T-cell (primary cell): ENCODE measurements at regions not wholly inside any gene's neighbourhood (a gene's known extent, or its start where the extent isn't known, plus 50 kb on each side); places are given as distances from the start of the nearest gene placed in this dataset.
"Not testable (repeated sequence)": the region's sequence is repeated elsewhere in the genome, so short reads cannot be mapped to it uniquely, and the experiment has no call there.

Experiments
- ATAC-seq, 4 experiments: fragments of 200-7000 bp in 3 of 4; fragments of 150-1000 bp in 1 of 4; cut with Tn5 transposase; replicated peaks in 1 of 4; 1 replicate in 3 of 4; 2 replicates in 1 of 4; pipeline ENCODE4 v1.10.0; 2021; ENCODE audit warnings: moderate library complexity in 3 of 4, mild to moderate bottlenecking in 2 of 4, moderate number of reproducible peaks in 1 of 4
- CTCF ChIA-PET, 2 donors: fragments of 300-600 bp; sonication (Branson Sonifier 250); formaldehyde crosslinking; loops; one replicate each; lab custom pipeline; 2022; ENCODE audit warnings: antibody characterized with exemption in 2 of 2; lab: Charles Lee
- POLR2A ChIA-PET, 2 donors: fragments of 300-600 bp; sonication (Branson Sonifier 250); formaldehyde crosslinking; loops; one replicate each; lab custom pipeline; 2022; ENCODE audit warnings: antibody characterized with exemption in 2 of 2; lab: Charles Lee
- DNase-seq, 35 experiments: peaks; one replicate each; pipeline versions ENCODE4 v3.0.0 to v3.0.0-alpha.2; 2013 to 2023
- H3K27ac ChIP-seq: one replicate; pipeline ENCODE4 v1.5.1; 2013; ENCODE audit warnings: low read length
- H3K27me3 ChIP-seq, 2 experiments: replicated peaks in 1 of 2; 1 replicate in 1 of 2; 2 replicates in 1 of 2; pipeline versions ENCODE4 v1.6.1 to v1.7.0; 2013; ENCODE audit warnings: low read length in 1 of 2, mixed read lengths in 1 of 2; ENCODE audit not compliant: control insufficient read depth in 2 of 2, insufficient read depth in 2 of 2; ENCODE audit errors: extremely low read depth in 1 of 2
- H3K36me3 ChIP-seq, 2 donors: 1 replicate in 1 of 2; 2 replicates in 1 of 2; pipeline versions ENCODE4 v1.6.1 to v1.7.0; 2013; ENCODE audit warnings: low read length in 1 of 2; ENCODE audit not compliant: control insufficient read depth in 2 of 2, insufficient read depth in 1 of 2; ENCODE audit errors: extremely low read depth in 1 of 2
- H3K4me1 ChIP-seq, 2 experiments: 1 replicate in 1 of 2; 2 replicates in 1 of 2; pipeline versions ENCODE4 v1.6.1 to v1.7.0; 2013; ENCODE audit warnings: low read length in 2 of 2, mixed read lengths in 1 of 2; ENCODE audit not compliant: insufficient read depth in 2 of 2, control insufficient read depth in 1 of 2; ENCODE audit errors: extremely low read depth in 1 of 2
- H3K4me3 ChIP-seq, 2 donors: 1 replicate in 1 of 2; 2 replicates in 1 of 2; pipeline versions ENCODE4 v1.5.1 to v1.7.0; 2013; ENCODE audit warnings: mild to moderate bottlenecking in 2 of 2, low read length in 1 of 2, moderate library complexity in 1 of 2; ENCODE audit not compliant: control insufficient read depth in 1 of 2; ENCODE audit errors: extremely low read depth in 1 of 2
- H3K9me3 ChIP-seq: 2 replicates; pipeline ENCODE4 v1.7.0; 2013
- H3K27ac Mint-ChIP-seq, 2 donors: one replicate each; pipeline ENCODE4 v1.8.0; 2020 to 2021; ENCODE audit warnings: mild to moderate bottlenecking in 2 of 2, mixed read lengths in 2 of 2
- H3K27me3 Mint-ChIP-seq, 2 donors: one replicate each; pipeline ENCODE4 v1.8.0; 2021 to 2022; ENCODE audit warnings: mixed read lengths in 2 of 2
- H3K36me3 Mint-ChIP-seq: one replicate; pipeline ENCODE4 v1.8.0; 2021; ENCODE audit warnings: mixed read lengths
- H3K4me1 Mint-ChIP-seq, 3 donors: one replicate each; pipeline ENCODE4 v1.8.0; 2020 to 2022; ENCODE audit warnings: mixed read lengths in 3 of 3, mild to moderate bottlenecking in 1 of 3
- H3K4me3 Mint-ChIP-seq, 3 donors: one replicate each; pipeline ENCODE4 v1.8.0; 2020 to 2022; ENCODE audit warnings: mild to moderate bottlenecking in 3 of 3, mixed read lengths in 3 of 3, moderate library complexity in 3 of 3
- H3K9me3 Mint-ChIP-seq, 3 donors: one replicate each; pipeline ENCODE4 v1.8.0; 2020 to 2022; ENCODE audit warnings: mixed read lengths in 3 of 3
- WGBS: methylation state at CpG from one replicate; pipeline ENCODE4 v1.1.5; 2013; ENCODE audit warnings: missing lambda C conversion rate; ENCODE audit not compliant: insufficient coverage; 5-methylcytosine and 5-hydroxymethylcytosine counted together

- H3K27ac Mint-ChIP-seq = no peak overlapping the region
- peaks cover 2 to 4% (median 3%) of the 10 kb centered on the region in 3 donors for H3K9me3 Mint-ChIP-seq
- H3K4me3 Mint-ChIP-seq = no peak overlapping the region
- no peak for DNase-seq
- no peak overlapping the region for H3K4me3 ChIP-seq
- no CpG with 5 or more reads among the region's 1 CpG for WGBS
- ChIA-PET POLR2A (no interaction called here), CTCF (no interaction called here)
- no peaks in the 10 kb centered on the region for H3K4me1 Mint-ChIP-seq
- no peaks in the 10 kb centered on the region for H3K9me3 ChIP-seq
- H3K27me3 Mint-ChIP-seq = no peaks in the 10 kb centered on the region
- no peak overlapping the region for H3K27ac ChIP-seq
- H3K27me3 ChIP-seq = no peaks in the 10 kb centered on the region
- no peaks in the 10 kb centered on the region for H3K36me3 Mint-ChIP-seq
- ATAC-seq = no peak
- H3K4me1 ChIP-seq = no peaks in the 10 kb centered on the region
- no peaks in the 10 kb centered on the region for H3K36me3 ChIP-seq
Measured at GRCh38 chr7:118862740-118863139, 638.2 kb downstream of the ANKRD7 start.

- no peak for ATAC-seq
- POLR2A ChIA-PET = no interaction called here
- H3K4me3 Mint-ChIP-seq = no peak overlapping the region
Measured at GRCh38 chr7:118863966-118864365, 639.5 kb downstream of the ANKRD7 start.

GRCh38 chr7:118867860-118868259, 643.4 kb downstream of the ANKRD7 start:
- Histone ChIP-seq H3K4me1 (no peaks in the 10 kb centered on the region), H3K27me3 (no peaks in the 10 kb centered on the region), H3K36me3 (no peaks in the 10 kb centered on the region), H3K27ac (no peak overlapping the region), H3K9me3 (no peaks in the 10 kb centered on the region), H3K4me3 (no peak overlapping the region)
- no CpG with 5 or more reads among the region's 3 CpGs for WGBS
- Mint-ChIP-seq H3K27me3 (no peaks in the 10 kb centered on the region), H3K27ac (no peak overlapping the region), H3K9me3 (peaks cover 4 to 7% (median 4%) of the 10 kb centered on the region in 3 donors), H3K4me1 (no peaks in the 10 kb centered on the region), H3K36me3 (no peaks in the 10 kb centered on the region), H3K4me3 (no peak overlapping the region)
- ATAC-seq = no peak
- CTCF ChIA-PET = no interaction called here
- no peak for DNase-seq
- POLR2A ChIA-PET = no interaction called here

More at GRCh38 chr7:118863966-118864365, 639.5 kb downstream of the ANKRD7 start:
- peaks cover 2 to 7% (median 3%) of the 10 kb centered on the region in 3 donors for H3K9me3 Mint-ChIP-seq
- Histone ChIP-seq H3K4me1 (no peaks in the 10 kb centered on the region), H3K4me3 (no peak overlapping the region), H3K27ac (no peak overlapping the region), H3K27me3 (no peaks in the 10 kb centered on the region), H3K9me3 (no peaks in the 10 kb centered on the region), H3K36me3 (no peaks in the 10 kb centered on the region)
- WGBS = 80% methylated on average over 1 of the region's 2 CpGs
- no peaks in the 10 kb centered on the region for H3K4me1 Mint-ChIP-seq
- DNase-seq = no peak
- no peaks in the 10 kb centered on the region for H3K27me3 Mint-ChIP-seq
- no peaks in the 10 kb centered on the region for H3K36me3 Mint-ChIP-seq
- CTCF ChIA-PET = no interaction called here
- H3K27ac Mint-ChIP-seq = no peak overlapping the region

GRCh38 chr7:118869141-118869540, 644.6 kb downstream of the ANKRD7 start:
- H3K27me3 ChIP-seq, CTCF ChIA-PET, H3K4me1 Mint-ChIP-seq, H3K36me3 Mint-ChIP-seq, H3K36me3 ChIP-seq, DNase-seq, H3K27ac ChIP-seq, H3K4me3 Mint-ChIP-seq, H3K27ac Mint-ChIP-seq, ATAC-seq, H3K9me3 Mint-ChIP-seq, H3K9me3 ChIP-seq, H3K27me3 Mint-ChIP-seq, H3K4me3 ChIP-seq, H3K4me1 ChIP-seq: not testable (repeated sequence)
- 80% methylated on average over 1 of the region's 2 CpGs for WGBS
- POLR2A ChIA-PET = interaction anchor here in 1 of 2 donors (0.5 kb wide), 1 partner anchor 25 kb away, joined by 3 read pairs; no protein-coding TSS in a partner anchor

- DNase-seq (no peak), ATAC-seq (no peak)
- Histone ChIP-seq H3K27ac (no peak overlapping the region), H3K9me3 (no peaks in the 10 kb centered on the region), H3K27me3 (no peaks in the 10 kb centered on the region), H3K4me3 (no peak overlapping the region), H3K36me3 (no peaks in the 10 kb centered on the region), H3K4me1 (no peaks in the 10 kb centered on the region)
- Mint-ChIP-seq H3K4me1 (no peaks in the 10 kb centered on the region), H3K36me3 (no peaks in the 10 kb centered on the region), H3K27ac (no peak overlapping the region), H3K9me3 (peaks cover 2 to 7% (median 4%) of the 10 kb centered on the region in 3 donors), H3K27me3 (no peaks in the 10 kb centered on the region), H3K4me3 (no peak overlapping the region)
- POLR2A ChIA-PET = no interaction called here
- CTCF ChIA-PET = no interaction called here
- 94% methylated on average over 2 of the region's 4 CpGs for WGBS
Measured at GRCh38 chr7:118870187-118870586, 645.7 kb downstream of the ANKRD7 start.

GRCh38 chr7:118872568-118872967, 648.1 kb downstream of the ANKRD7 start:
- H3K36me3 ChIP-seq = no peaks in the 10 kb centered on the region
- no peak for DNase-seq
- no peak for ATAC-seq
- no peaks in the 10 kb centered on the region for H3K4me1 ChIP-seq
- no peak overlapping the region for H3K27ac ChIP-seq
- H3K9me3 ChIP-seq = no peaks in the 10 kb centered on the region
- H3K36me3 Mint-ChIP-seq = no peaks in the 10 kb centered on the region
- POLR2A ChIA-PET = no interaction called here
- no peaks in the 10 kb centered on the region for H3K27me3 ChIP-seq
- peaks cover 2 to 7% (median 4%) of the 10 kb centered on the region in 3 donors for H3K9me3 Mint-ChIP-seq
- no peak overlapping the region for H3K4me3 Mint-ChIP-seq
- H3K27ac Mint-ChIP-seq = no peak overlapping the region
- no peaks in the 10 kb centered on the region for H3K4me1 Mint-ChIP-seq
- 60% methylated on average over 2 of the region's 3 CpGs for WGBS
- H3K27me3 Mint-ChIP-seq = no peaks in the 10 kb centered on the region
- no peak overlapping the region for H3K4me3 ChIP-seq
- CTCF ChIA-PET = no interaction called here

GRCh38 chr7:118877187-118877586, 652.7 kb downstream of the ANKRD7 start:
- Histone ChIP-seq H3K4me3 (no peak overlapping the region), H3K27ac (no peak overlapping the region), H3K9me3 (no peaks in the 10 kb centered on the region), H3K36me3 (no peaks in the 10 kb centered on the region), H3K4me1 (no peaks in the 10 kb centered on the region), H3K27me3 (no peaks in the 10 kb centered on the region)
- WGBS = no CpG with 5 or more reads among the region's 2 CpGs
- CTCF ChIA-PET = no interaction called here
- no peak overlapping the region for H3K27ac Mint-ChIP-seq
- H3K4me1 Mint-ChIP-seq = no peaks in the 10 kb centered on the region
- no peak overlapping the region for H3K4me3 Mint-ChIP-seq
- H3K36me3 Mint-ChIP-seq = no peaks in the 10 kb centered on the region
- ATAC-seq (no peak), DNase-seq (no peak)
- no peaks in the 10 kb centered on the region for H3K9me3 Mint-ChIP-seq
- POLR2A ChIA-PET = no interaction called here
- no peaks in the 10 kb centered on the region for H3K27me3 Mint-ChIP-seq
